HEK293T (cell line): ENCODE measurements at regions not wholly inside any gene's neighbourhood (a gene's known extent, or its start where the extent isn't known, plus 50 kb on each side); places are given as distances from the start of the nearest gene placed in this dataset.
"Not testable (repeated sequence)": the region's sequence is repeated elsewhere in the genome, so short reads cannot be mapped to it uniquely, and the experiment has no call there.

Experiments used
- CTCF ChIA-PET: fragments of 350-600 bp; formaldehyde crosslinking; extraction: SDS; loops from one replicate; lab custom pipeline; 2021; ENCODE audit warnings: antibody characterized with exemption, inconsistent platforms; lab: Yijun Ruan, JAX
- POLR2A ChIA-PET: fragments of 350-600 bp; formaldehyde crosslinking; extraction: SDS; loops from one replicate; lab custom pipeline; 2020; ENCODE audit warnings: antibody characterized with exemption, inconsistent platforms; lab: Yijun Ruan, JAX
- DNase-seq: peaks from one replicate; pipeline ENCODE4 v3.0.0; 2012; ENCODE audit warnings: mixed read lengths; ENCODE audit errors: extremely low spot score
- ARNT ChIP-seq: fragments of 450-650 bp; IDR thresholded peaks from 2 replicates; pipeline ENCODE4 v1.6.1; 2017; ENCODE audit warnings: mild to moderate bottlenecking
- BHLHE40 ChIP-seq: fragments of 450-650 bp; IDR thresholded peaks from 2 replicates; pipeline ENCODE4 v1.6.1; 2016; ENCODE audit warnings: mild to moderate bottlenecking, moderate library complexity, borderline replicate concordance
- CTBP1 ChIP-seq: fragments of 450-650 bp; IDR thresholded peaks from 2 replicates; pipeline ENCODE4 v1.6.1; 2016; ENCODE audit warnings: borderline replicate concordance
- ELF4 ChIP-seq: fragments of 450-650 bp; IDR thresholded peaks from 2 replicates; pipeline ENCODE4 v1.6.1; 2017; ENCODE audit warnings: antibody characterized with exemption
- FOXA1 ChIP-seq: fragments of 450-650 bp; IDR thresholded peaks from 2 replicates; pipeline ENCODE4 v1.6.1; 2016; ENCODE audit warnings: mild to moderate bottlenecking
- FOXK2 ChIP-seq: fragments of 450-650 bp; IDR thresholded peaks from 2 replicates; pipeline ENCODE4 v1.6.1; 2016; ENCODE audit warnings: mild to moderate bottlenecking
- FOXM1 ChIP-seq: fragments of 450-650 bp; IDR thresholded peaks from 2 replicates; pipeline ENCODE4 v1.6.1; 2017; ENCODE audit warnings: mild to moderate bottlenecking, borderline replicate concordance
- HDGF ChIP-seq: fragments of 450-650 bp; IDR thresholded peaks from 2 replicates; pipeline ENCODE4 v1.6.1; 2017; ENCODE audit warnings: antibody characterized with exemption, borderline replicate concordance
- L3MBTL2 ChIP-seq: fragments of 450-650 bp; conservative IDR thresholded peaks from 2 replicates; pipeline ENCODE4 v1.6.1; 2016; ENCODE audit warnings: mild to moderate bottlenecking
- LEF1 ChIP-seq: fragments of 450-650 bp; IDR thresholded peaks from 2 replicates; pipeline ENCODE4 v1.6.1; 2017; ENCODE audit warnings: mild to moderate bottlenecking, borderline replicate concordance
- NFRKB ChIP-seq: fragments of 450-650 bp; IDR thresholded peaks from 2 replicates; pipeline ENCODE4 v1.6.1; 2016; ENCODE audit warnings: mild to moderate bottlenecking, moderate library complexity
- SP1 ChIP-seq: fragments of 450-650 bp; IDR thresholded peaks from 2 replicates; pipeline ENCODE4 v1.6.1; 2017
- SUZ12 ChIP-seq: fragments of 450-650 bp; IDR thresholded peaks from 2 replicates; pipeline ENCODE4 v1.6.1; 2016; ENCODE audit warnings: mild to moderate bottlenecking
- TARDBP ChIP-seq: fragments of 450-650 bp; IDR thresholded peaks from 2 replicates; pipeline ENCODE4 v1.6.1; 2016
- ZNF384 ChIP-seq: fragments of 450-650 bp; IDR thresholded peaks from 2 replicates; pipeline ENCODE4 v1.6.1; 2016
- TF ChIP-seq, protein P1 (sequence below): fragments of 450-650 bp; IDR thresholded peaks from 2 replicates; pipeline ENCODE4 v1.6.1; 2016

DNA sequence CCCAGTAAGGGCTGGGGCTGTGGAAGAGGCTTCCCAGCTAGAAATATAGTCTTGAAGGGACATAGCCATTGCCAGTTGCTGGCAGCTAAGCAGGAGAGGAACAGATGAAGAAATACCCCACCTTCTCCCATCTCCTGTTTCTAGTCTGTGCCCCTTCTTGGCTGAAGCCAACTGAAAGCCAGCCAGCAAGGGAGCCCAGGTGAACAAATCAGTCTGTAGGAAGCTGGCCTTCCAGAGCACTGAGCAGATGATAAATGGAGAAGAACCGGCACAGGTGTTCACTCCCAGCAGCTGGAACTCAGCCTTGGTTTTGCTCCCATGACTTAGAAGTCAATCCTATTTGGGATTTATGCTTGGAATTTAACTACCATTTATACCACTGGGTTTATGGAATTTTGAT lies 69.2 kb upstream of the DHX40 start:
- TF ChIP-seq FOXK2 (no peak), NFRKB (no peak), ZNF384 (no peak), SUZ12 (no peak), L3MBTL2 (no peak), HDGF (no peak), TARDBP (no peak)
- CTCF ChIA-PET: no interaction called here
- no peak for DNase-seq
- POLR2A ChIA-PET: no interaction called here

DNA sequence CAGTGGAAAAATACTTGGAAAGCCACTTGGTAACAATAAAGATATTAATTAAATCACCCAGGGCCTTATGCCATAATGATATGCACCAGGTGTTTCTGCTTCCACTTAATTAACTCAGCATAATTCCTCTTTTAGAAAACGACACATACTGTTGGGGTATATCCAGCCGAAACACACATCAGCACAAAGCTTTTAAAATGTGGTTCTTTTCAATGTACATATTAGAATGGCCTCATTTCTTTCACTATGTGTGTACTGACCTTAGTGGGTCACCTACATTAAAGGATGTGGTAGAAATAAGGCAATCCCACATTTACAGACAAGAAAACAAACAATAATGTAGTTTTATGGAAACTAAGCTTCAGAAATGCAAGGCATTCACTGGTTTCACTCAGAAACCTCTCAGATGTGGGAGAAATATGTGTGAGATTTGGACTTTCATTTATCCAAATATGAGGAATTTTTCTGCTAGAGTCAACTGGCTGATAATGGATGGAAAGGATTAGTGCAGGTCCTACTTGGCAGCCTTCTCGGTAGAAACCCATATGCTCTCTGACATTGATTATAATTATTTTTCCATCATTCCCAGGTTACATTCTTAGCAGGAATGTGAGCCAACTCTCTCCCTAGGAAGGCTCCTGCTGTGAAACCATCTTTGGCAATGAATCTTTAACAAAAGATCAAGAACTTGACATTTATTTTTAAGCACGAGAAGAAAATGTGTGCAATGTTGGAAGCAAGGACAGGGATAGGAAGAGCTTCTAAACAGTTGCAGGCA lies 66.7 kb upstream of the DHX40 start:
- CTCF ChIA-PET: interaction anchor here (0.6 kb wide), 1 partner anchor 24 kb away, joined by 8 read pairs; no protein-coding TSS in a partner anchor

DNA sequence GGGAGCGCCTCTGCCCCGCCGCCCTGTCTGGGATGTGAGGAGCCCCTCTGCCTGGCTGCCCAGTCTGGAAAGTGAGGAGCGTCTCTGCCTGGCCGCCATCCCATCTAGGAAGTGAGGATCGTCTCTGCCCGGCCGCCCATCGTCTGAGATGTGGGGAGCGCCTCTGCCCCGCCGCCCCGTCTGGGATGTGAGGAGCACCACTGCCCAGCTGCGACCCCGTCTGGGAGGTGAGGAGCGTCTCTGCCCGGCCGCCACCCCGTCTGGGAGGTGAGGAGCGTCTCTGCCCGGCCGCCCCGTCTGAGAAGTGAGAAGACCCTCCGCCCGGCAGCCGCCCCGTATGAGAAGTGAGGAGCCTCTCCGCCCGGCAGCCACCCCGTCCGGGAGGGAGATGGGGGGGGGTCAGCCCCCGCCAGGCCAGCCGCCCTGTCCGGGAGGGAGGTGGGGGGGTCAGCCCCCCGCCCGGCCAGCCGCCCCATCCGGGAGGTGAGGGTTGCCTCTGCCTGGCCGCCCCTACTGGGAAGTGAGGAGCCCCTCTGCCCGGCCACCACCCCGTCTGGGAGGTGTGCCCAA lies 65.2 kb upstream of the DHX40 start:
- POLR2A ChIA-PET, CTCF ChIA-PET, DNase-seq: not testable (repeated sequence)

More for the DNA sequence above, 66.7 kb upstream of the DHX40 start:
- TF ChIP-seq CTBP1 (no peak), BHLHE40 (no peak), ELF4 (no peak), HDGF (no peak), FOXK2 (no peak), ARNT (no peak), FOXA1 (no peak), L3MBTL2 (no peak), LEF1 (no peak), SUZ12 (no peak), TARDBP (no peak), ZNF384 (no peak)
- POLR2A ChIA-PET: no interaction called here
- no peak for DNase-seq

DNA sequence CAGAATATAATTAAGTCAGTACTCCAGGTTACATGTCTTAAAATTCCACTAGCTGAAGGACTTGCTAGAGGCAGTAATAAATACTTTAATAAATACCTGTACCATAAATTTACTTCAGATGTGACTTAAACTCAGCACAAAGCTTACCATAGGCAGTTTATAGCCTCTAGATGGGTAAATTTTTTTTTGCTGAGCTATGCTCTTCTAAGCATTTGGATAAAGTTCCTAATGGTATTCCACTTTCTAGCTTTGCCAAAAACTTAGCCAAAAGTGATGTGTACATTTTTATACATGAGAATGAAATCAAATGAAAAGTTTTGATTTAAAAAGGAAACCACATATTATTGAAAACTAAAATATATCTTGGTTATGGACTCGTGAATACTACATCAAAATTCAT lies 63.7 kb upstream of the DHX40 start:
- CTCF ChIA-PET: no interaction called here
- POLR2A ChIA-PET: no interaction called here
- DNase-seq: no peak
- TF ChIP-seq NFRKB: no peak
- no peak for TF ChIP-seq HDGF
- no peak for TF ChIP-seq ZNF384
- no peak for TF ChIP-seq CTBP1
- no peak for TF ChIP-seq SUZ12
- TF ChIP-seq L3MBTL2: no peak
- no peak for TF ChIP-seq ELF4
- no peak for TF ChIP-seq TARDBP
- TF ChIP-seq, protein P1, sequence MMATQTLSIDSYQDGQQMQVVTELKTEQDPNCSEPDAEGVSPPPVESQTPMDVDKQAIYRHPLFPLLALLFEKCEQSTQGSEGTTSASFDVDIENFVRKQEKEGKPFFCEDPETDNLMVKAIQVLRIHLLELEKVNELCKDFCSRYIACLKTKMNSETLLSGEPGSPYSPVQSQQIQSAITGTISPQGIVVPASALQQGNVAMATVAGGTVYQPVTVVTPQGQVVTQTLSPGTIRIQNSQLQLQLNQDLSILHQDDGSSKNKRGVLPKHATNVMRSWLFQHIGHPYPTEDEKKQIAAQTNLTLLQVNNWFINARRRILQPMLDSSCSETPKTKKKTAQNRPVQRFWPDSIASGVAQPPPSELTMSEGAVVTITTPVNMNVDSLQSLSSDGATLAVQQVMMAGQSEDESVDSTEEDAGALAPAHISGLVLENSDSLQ: no peak
- no peak for TF ChIP-seq BHLHE40
- TF ChIP-seq FOXK2: no peak
- TF ChIP-seq ARNT: no peak
- TF ChIP-seq FOXM1: no peak

DNA sequence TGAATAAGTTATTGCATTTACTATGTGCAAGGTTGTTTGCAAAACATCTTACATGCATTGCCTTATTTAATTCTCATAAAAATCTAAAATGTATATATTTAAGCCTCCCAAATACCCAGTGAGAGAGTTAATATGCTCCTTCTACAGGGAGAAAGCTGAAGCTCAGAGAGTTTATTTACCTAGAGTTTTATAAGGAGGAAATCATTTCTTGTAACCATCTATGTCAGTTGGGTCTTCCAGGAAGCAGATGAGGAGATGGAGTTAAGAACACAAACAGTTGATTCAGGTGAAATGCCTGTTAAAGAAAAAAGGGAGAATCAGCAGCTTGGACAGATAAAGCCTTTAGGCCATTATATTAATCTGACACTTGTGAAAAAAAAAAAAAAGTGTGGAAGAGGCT lies 62.6 kb upstream of the DHX40 start:
- no peak for TF ChIP-seq HDGF
- no peak for TF ChIP-seq FOXK2
- TF ChIP-seq L3MBTL2: no peak
- no peak for TF ChIP-seq FOXM1
- TF ChIP-seq NFRKB: no peak
- TF ChIP-seq SUZ12: no peak
- TF ChIP-seq, protein P1: no peak
- no peak for TF ChIP-seq ARNT
- TF ChIP-seq BHLHE40: no peak
- no peak for TF ChIP-seq FOXA1
- no peak for TF ChIP-seq SP1
- no peak for TF ChIP-seq CTBP1
- TF ChIP-seq LEF1: no peak
- TF ChIP-seq TARDBP: no peak
- no peak for TF ChIP-seq ZNF384
- no peak for TF ChIP-seq ELF4
- ChIA-PET POLR2A (no interaction called here), CTCF (no interaction called here)
- no peak for DNase-seq

DNA sequence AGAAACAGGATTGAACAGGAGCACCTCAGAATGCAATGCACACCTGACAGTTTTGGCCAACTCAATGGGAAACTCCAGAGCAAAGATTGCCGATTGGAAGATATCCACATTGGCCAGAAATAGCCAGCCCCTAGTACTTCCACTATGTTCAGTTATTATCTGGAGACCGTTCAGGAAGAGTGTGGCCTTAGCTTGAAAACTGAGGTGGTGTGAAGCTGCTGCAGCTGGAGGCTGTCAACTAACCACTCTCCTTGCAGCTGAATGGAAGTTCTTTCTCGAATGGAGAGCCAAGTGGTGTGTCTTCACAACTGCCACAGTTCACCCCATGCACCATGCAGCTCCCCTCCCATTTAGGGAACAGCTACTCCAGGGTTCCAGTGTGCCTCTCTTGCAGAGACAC lies 61.9 kb upstream of the DHX40 start:
- DNase-seq: no peak
- TF ChIP-seq ELF4 (no peak), NFRKB (no peak), SP1 (no peak), ZNF384 (no peak), L3MBTL2 (no peak), FOXA1 (no peak), HDGF (no peak), SUZ12 (no peak), TARDBP (no peak), BHLHE40 (no peak), FOXK2 (no peak), FOXM1 (no peak), ARNT (no peak), LEF1 (no peak), CTBP1 (no peak)
- TF ChIP-seq, protein P1: no peak
- ChIA-PET CTCF (no interaction called here), POLR2A (no interaction called here)
